ENCODE measurements at regions not wholly inside any gene's neighbourhood (a gene's known extent, or its start where the extent isn't known, plus 50 kb on each side); places are given as distances from the start of the nearest gene placed in this dataset.

DNA sequence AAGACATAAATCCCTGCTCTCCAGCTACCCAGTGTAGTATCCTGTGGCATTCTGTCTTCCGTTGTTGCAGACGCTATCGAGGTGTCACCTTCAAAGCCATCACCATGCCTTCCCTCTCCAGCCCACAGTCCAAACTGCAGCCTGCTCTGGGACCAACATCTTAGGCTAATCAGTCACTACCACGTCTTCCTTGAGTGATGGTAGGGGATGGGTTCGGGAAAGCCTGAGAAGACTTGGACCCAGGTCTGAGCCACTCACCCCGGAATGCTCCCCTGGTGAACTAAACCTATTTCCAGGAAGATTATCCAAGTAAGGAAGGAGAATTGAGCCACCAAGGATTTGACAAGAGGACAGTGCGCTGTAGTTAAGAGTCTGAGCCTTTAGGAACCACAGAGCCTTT is 52.9 kb upstream of the IRX1 start:
- Mint-ChIP-seq H3K27ac (no peak overlapping the region), H3K9me3 (peaks cover 10% of the 10 kb centered on the region), H3K36me3 (no peaks in the 10 kb centered on the region), H3K4me3 (no peak overlapping the region), H3K4me1 (no peaks in the 10 kb centered on the region)
- DNase-seq (ENCODE audit: low spot score in 2 of 2) (no peak), ATAC-seq (no peak)

DNA sequence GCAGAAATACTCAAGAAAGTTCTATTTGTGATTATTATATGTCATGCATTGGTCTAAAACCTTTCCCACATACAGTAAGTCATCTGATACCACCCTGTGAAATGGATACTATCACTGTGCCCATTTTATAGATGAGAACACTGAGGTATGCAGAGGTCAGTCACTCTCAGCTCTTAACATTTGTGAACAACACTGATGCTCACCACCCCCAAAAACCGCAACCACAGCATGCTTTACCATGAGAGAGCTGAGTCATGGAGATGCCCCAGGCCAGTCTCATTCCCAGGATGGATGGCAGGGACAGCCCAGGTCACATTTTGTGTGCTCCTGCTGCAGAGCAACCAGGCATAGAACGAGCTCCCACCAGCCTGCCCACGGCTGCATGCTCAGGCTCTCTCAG is 53.5 kb upstream of the IRX1 start:
- ATAC-seq (no peak), DNase-seq (ENCODE audit: low spot score in 2 of 2) (peak in 1 of 2 donors; percentile 20)
- Mint-ChIP-seq H3K27ac (no peak overlapping the region), H3K9me3 (peaks cover 5% of the 10 kb centered on the region), H3K4me3 (no peak overlapping the region), H3K36me3 (no peaks in the 10 kb centered on the region), H3K4me1 (no peaks in the 10 kb centered on the region)

DNA sequence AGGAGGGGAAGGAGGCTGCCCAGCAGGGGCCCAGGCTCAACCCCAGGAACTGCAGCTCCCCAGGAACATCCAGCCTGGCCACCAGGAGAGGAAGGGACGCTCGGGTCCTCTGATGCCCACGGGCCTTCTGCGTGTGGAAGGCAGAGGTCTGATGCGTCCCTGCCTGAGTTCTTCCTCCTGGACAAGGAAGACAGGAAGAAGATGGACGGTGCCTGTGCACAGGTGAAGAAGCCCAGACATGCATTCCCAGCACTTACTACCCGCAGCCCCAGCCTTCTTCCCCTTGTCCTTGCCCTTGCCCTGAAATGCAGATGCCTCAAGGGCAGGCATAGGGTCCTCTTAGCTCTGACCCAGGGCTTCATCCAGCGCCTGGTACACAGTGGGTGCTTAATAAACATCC is 56.7 kb upstream of the IRX1 start:
- Mint-ChIP-seq H3K36me3 (no peaks in the 10 kb centered on the region), H3K9me3 (no peaks in the 10 kb centered on the region), H3K4me1 (no peaks in the 10 kb centered on the region), H3K4me3 (no peak overlapping the region), H3K27ac (no peak overlapping the region)
- DNase-seq (ENCODE audit: low spot score in 2 of 2) (no peak), ATAC-seq (no peak)

DNA sequence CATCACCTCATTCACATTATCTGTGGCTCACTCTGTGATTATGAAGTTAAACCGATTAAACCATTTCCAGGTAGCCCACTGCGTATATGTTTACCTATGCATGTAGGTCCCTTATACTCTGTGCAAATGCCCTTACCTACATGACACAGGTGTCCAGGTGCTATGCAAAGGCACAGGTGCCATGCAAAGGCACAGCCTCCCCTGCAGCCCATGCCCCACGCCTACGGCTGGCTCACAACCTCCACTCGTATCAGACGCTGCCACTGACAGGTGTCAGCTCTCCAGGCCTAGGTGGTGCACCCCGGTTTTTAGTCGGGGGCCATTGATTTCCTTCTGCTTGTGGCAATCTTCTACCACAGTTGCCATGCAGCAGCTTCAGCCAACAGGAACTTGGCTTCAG is 57.7 kb upstream of the IRX1 start:
- DNase-seq (ENCODE audit: low spot score in 2 of 2), result no peak
- Mint-ChIP-seq H3K9me3 (peaks cover 3% of the 10 kb centered on the region), H3K4me1 (no peaks in the 10 kb centered on the region), H3K27ac (no peak overlapping the region), H3K36me3 (no peaks in the 10 kb centered on the region), H3K4me3 (no peak overlapping the region)
- no peak for ATAC-seq

DNA sequence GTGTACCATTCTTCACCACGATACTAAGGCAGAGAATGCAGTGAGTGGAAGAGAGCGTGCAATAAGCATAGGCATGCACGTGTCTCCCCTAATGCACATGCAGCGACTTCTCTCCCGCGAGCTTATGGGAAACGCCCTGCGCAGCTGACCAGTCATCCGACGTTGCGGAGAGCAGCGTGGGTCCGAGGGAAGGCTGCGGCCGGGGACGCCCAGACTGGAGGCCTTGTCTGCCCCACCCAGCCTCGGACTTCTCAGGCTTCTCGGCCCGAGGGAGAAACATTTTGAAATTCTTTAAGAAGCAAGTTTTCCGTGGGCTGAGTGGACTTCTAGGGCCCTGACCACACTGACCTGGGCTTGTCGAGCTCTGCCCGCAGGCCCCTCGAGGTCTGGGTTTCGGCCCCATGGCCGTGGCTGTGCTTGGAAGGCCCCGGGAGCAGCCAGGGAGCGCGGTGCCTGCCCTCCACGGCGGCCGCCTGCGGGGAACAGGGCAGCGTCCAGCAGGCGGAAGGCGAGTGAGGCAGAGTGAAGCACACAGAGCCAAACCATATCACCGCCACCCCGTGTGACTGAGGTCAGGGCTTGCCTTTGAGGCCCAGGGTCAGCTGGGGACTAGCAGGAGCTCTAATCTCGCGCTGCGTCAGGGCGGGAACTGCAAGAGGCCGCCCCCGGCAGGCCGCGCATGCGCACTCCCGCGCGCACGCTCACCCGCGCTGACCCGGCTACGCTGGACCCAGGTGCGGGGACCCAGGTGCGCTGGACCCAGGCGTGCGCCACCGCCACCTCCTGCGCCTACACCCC is 60.0 kb upstream of the IRX1 start:
- no peaks in the 10 kb centered on the region for H3K4me1 Mint-ChIP-seq
- H3K27ac Mint-ChIP-seq, result no peak overlapping the region
- H3K36me3 Mint-ChIP-seq, result no peaks in the 10 kb centered on the region
- no peak for ATAC-seq
- H3K4me3 Mint-ChIP-seq, result no peak overlapping the region
- H3K9me3 Mint-ChIP-seq, result peaks cover 3% of the 10 kb centered on the region
- DNase-seq (ENCODE audit: low spot score in 2 of 2), result no peak

DNA sequence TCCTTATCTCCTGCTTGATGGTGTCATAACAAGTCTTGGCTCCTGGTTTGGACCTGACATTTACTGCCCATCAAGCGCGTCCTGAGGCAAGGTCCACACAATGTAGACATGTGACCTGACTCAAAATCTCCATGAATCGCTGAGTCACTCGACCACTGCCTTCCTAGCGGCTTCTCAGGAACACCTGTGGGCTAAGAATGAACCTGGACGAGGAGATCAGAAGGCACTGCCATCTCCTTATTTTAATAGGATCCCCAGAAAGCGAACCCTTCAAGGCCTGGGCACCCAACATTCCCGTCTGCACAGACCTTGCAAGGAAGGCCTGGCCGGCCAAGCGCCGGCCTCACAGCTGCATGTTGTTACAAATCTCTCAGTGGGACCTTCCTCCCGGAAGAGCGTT is 60.6 kb upstream of the IRX1 start:
- H3K27ac Mint-ChIP-seq, result no peak overlapping the region

GRCh38 chr5:3531320-3531986 is 64.2 kb upstream of the IRX1 start:
- H3K4me3 Mint-ChIP-seq, result no peak overlapping the region
- DNase-seq (ENCODE audit: low spot score in 2 of 2) (no peak), ATAC-seq (no peak)
- H3K36me3 Mint-ChIP-seq, result no peaks in the 10 kb centered on the region
- no peak overlapping the region for H3K27ac Mint-ChIP-seq
- H3K9me3 Mint-ChIP-seq, result peaks cover 7% of the 10 kb centered on the region
- H3K4me1 Mint-ChIP-seq, result no peaks in the 10 kb centered on the region

More for the DNA sequence above, 60.6 kb upstream of the IRX1 start:
- no peak for ATAC-seq
- DNase-seq (ENCODE audit: low spot score in 2 of 2), result no peak
- Mint-ChIP-seq H3K9me3 (peaks cover 3% of the 10 kb centered on the region), H3K4me3 (no peak overlapping the region), H3K36me3 (no peaks in the 10 kb centered on the region), H3K4me1 (no peaks in the 10 kb centered on the region)

GRCh38 chr5:3530251-3530650 is 65.4 kb upstream of the IRX1 start:
- Mint-ChIP-seq H3K27ac (no peak overlapping the region), H3K9me3 (peaks cover 11% of the 10 kb centered on the region), H3K4me1 (no peaks in the 10 kb centered on the region), H3K36me3 (no peaks in the 10 kb centered on the region), H3K4me3 (no peak overlapping the region)
- ATAC-seq, result no peak
- DNase-seq (ENCODE audit: low spot score in 2 of 2), result no peak

DNA sequence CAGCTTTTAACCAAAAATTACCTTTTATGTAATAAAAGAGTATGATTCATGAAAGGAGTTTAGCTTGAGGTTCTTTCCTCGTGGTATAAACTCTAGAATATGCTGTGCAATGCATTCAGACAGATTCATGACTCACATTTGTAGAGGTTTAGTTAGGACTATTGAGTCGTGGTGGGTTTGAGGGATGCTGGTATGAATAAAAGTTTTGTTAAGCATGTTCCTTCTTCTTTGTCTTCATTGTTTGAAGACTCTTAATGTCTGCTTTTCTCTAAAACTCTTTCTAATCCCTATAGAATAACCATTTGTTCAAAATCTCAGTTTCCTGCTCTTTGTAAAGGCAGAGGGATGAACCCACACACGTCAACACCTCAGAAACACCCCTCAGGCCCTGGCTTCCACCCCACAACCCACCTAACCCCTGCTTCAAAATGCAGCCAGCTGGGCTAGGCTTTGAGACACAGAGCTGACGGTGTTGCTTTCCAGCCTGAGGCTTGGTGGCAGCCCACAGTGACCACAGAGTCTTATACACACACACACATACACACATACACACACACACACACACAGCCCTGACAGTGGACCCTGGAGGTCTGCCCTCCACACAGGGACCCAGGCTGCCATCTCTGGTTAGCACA is 69.0 kb upstream of the IRX1 start:
- Mint-ChIP-seq H3K36me3 (no peaks in the 10 kb centered on the region), H3K9me3 (peaks cover 25% of the 10 kb centered on the region), H3K4me1 (no peaks in the 10 kb centered on the region), H3K27ac (no peak overlapping the region), H3K4me3 (no peak overlapping the region)
- no peak for DNase-seq (ENCODE audit: low spot score in 2 of 2)
- no peak for ATAC-seq

DNA sequence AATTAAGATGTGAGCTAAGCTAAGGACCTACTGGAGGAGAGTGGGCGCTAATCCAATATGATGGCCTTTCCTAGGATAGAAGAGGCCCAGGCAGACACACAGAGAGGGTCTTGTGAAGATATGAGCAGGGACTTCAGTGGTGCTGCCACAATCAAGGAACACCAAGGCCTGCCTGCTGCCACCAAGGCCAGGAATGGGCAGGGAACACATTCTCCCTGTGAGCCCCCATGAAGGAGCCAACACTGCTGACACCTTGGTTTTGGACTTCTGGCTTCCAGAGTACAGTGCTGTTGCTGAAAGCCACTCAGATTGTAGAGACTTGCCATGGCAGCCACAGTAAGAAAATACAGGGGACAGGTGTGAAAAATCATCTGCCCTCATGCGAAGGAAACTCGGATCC is 73.1 kb upstream of the IRX1 start:
- DNase-seq (ENCODE audit: low spot score in 2 of 2), result no peak
- no peaks in the 10 kb centered on the region for H3K4me1 Mint-ChIP-seq
- no peaks in the 10 kb centered on the region for H3K36me3 Mint-ChIP-seq
- no peak overlapping the region for H3K27ac Mint-ChIP-seq
- no peak for ATAC-seq
- no peak overlapping the region for H3K4me3 Mint-ChIP-seq
- peaks cover 24% of the 10 kb centered on the region for H3K9me3 Mint-ChIP-seq

DNA sequence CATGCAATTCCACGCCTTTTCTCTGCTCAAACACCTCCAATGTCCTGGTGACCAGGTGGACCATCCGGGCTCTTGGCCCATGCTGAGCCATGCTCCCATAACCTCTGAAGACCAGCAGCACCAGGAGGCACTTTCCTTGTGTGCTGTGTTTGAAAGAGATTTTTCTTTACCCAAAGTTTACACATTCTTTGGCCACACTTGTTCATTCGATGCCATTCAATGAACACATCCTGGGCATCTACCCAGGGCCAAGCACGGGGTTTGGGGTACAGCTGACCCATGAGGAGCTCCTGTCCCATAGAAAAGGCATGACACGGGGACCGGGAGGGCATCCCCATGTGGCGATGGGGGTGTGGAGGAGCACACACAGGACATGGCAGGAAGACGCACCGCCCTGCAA is 77.1 kb upstream of the IRX1 start:
- H3K4me3 Mint-ChIP-seq, result no peak overlapping the region
- no peak for ATAC-seq
- no peak overlapping the region for H3K27ac Mint-ChIP-seq
- no peaks in the 10 kb centered on the region for H3K4me1 Mint-ChIP-seq
- H3K36me3 Mint-ChIP-seq, result no peaks in the 10 kb centered on the region
- DNase-seq (ENCODE audit: low spot score in 2 of 2), result no peak
- H3K9me3 Mint-ChIP-seq, result peaks cover 8% of the 10 kb centered on the region

DNA sequence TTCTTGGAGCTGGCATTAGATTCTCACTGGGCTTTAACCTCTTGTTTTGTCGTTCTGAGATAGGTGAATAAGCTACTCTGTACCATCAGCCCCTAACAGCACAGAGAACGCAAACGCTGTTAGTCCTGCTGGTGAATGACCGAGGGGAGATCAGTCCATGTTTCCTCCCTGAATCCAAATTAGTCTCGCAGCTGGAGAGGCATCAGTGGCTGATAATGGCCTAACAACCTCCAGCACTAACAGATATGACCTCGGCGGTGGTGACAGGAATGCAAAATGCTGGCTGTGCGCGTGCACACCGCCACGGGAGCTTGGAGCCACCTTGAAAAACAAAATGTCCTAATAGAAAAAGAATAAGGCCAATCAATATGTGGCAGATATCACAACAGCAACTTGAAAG is 77.6 kb upstream of the IRX1 start:
- Mint-ChIP-seq H3K36me3 (no peaks in the 10 kb centered on the region), H3K9me3 (peaks cover 8% of the 10 kb centered on the region), H3K4me3 (no peak overlapping the region), H3K4me1 (no peaks in the 10 kb centered on the region), H3K27ac (no peak overlapping the region)
- DNase-seq (ENCODE audit: low spot score in 2 of 2) (no peak), ATAC-seq (no peak)

DNA sequence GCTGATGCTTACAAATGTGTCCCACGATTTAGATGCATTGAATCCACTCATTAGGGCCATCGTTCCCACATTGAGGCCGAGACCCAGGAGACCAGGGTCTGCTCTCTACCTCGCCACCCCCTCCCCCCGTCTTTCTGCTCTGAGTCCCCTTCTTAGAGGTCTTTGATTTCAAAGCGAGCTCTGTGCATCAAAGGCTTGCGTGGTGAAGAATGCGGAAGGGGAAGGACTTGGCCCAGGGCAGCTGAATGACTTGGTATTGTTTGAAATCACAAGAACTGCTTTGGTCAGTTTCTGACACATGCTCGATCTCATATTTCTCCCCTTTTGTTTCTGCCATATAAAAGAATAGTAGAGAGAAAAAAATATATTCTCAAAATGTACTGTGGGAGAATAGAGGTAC is 78.3 kb upstream of the IRX1 start:
- H3K36me3 Mint-ChIP-seq, result no peaks in the 10 kb centered on the region
- peaks cover 6% of the 10 kb centered on the region for H3K9me3 Mint-ChIP-seq
- H3K4me3 Mint-ChIP-seq, result no peak overlapping the region
- H3K27ac Mint-ChIP-seq, result no peak overlapping the region
- H3K4me1 Mint-ChIP-seq, result no peaks in the 10 kb centered on the region
- ATAC-seq, result no peak
- no peak for DNase-seq (ENCODE audit: low spot score in 2 of 2)

DNA sequence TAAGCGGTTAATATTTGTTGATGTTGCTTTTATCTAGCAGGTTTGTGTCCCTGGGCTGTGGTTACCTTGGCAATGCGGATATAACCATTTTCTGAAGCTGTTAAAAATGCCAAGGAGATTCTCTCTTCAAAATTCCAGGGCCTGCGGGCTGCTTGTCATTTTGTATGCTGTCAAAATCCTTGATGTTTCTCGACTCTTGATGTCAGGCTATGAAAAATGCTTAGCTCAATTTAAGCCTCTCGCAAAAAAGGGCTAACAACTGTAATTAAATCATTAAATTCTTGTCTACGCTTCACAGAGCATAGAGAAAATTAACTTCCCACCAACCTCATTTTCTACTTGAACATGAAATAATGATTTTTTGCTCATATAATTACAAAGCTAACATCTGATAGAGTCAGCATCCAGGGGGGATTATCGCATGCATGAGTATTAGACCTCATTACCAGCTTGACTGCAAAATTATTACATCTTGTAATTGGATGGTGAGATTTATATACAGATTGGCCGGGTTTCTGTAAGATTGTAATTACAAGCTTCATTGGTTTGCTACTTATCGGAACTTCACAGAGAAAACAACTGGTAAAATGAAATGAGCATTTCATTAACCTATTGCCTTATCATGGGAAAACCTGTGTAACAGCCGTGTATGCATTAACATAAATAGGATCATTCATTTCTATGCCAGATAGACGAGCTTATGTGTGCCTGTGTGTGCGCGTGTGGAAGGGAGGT is 83.1 kb upstream of the IRX1 start:
- H3K36me3 Mint-ChIP-seq, result no peaks in the 10 kb centered on the region
- no peak for DNase-seq (ENCODE audit: low spot score in 2 of 2)
- H3K4me3 Mint-ChIP-seq, result no peak overlapping the region
- H3K9me3 Mint-ChIP-seq, result peaks cover 15% of the 10 kb centered on the region
- H3K27ac Mint-ChIP-seq, result no peak overlapping the region
- no peaks in the 10 kb centered on the region for H3K4me1 Mint-ChIP-seq
- ATAC-seq, result no peak

DNA sequence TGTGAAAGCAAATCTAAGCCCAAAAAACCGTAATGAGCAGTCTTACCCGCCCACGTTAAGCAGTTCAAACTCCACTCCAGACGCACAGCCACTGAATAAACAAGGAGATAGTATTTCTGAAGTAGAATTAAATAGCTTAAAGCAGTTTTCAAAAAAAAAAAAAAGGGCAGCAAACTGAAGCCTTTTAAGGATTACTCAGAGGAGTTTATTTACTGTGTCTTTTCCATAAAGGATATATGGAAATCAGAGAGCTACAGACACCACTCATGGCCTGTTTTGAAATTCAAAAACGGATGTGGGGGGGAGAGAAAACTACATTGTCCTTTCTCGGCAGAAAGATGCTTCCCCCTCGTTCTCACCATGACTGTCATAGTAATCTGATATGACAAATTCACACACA is 83.7 kb upstream of the IRX1 start:
- peaks cover 15% of the 10 kb centered on the region for H3K9me3 Mint-ChIP-seq
- no peak overlapping the region for H3K4me3 Mint-ChIP-seq
- DNase-seq (ENCODE audit: low spot score in 2 of 2), result no peak
- no peak overlapping the region for H3K27ac Mint-ChIP-seq
- ATAC-seq, result no peak
- no peaks in the 10 kb centered on the region for H3K36me3 Mint-ChIP-seq
- H3K4me1 Mint-ChIP-seq, result no peaks in the 10 kb centered on the region
